ENCODE measurements at regions not wholly inside any gene's neighbourhood (a gene's known extent, or its start where the extent isn't known, plus 50 kb on each side); places are given as distances from the start of the nearest gene placed in this dataset.

- DNase-seq = no peak
- Histone ChIP-seq H3K4me3 (no peak overlapping the region), H3K4me1 (replicated peaks in 1 of 2) (no peaks in the 10 kb centered on the region), H3K27ac (no peak overlapping the region), H3K27me3 (no peaks in the 10 kb centered on the region), H3K9me3 (replicated peaks in 1 of 3) (no peaks in the 10 kb centered on the region), H3K36me3 (replicated peaks in 1 of 2) (no peaks in the 10 kb centered on the region)
- intact Hi-C loops (cut with DNase I) = no loop called here
- 70 to 81% (median 77%) methylated on average over 2 of the region's 2 CpGs for WGBS, 4 donors
- no peak for TF ChIP-seq POLR2A (IDR thresholded peaks at IDR 0.05)
- no peak for TF ChIP-seq CTCF (IDR thresholded peaks at IDR 0.05)
Observed at GRCh38 chr5:18850216-18850615, 1137.8 kb downstream of the CDH18 start.

- TF ChIP-seq POLR2A (IDR thresholded peaks at IDR 0.05) = no peak
- no peak for TF ChIP-seq CTCF (IDR thresholded peaks at IDR 0.05)
- no peak for DNase-seq
- WGBS, 4 donors = 74 to 83% (median 79%) methylated on average over 6 of the region's 6 CpGs
- Histone ChIP-seq H3K27ac (no peak overlapping the region), H3K9me3 (replicated peaks in 1 of 3) (peaks cover 0 to 7% (median 0%) of the 10 kb centered on the region in 3 donors), H3K36me3 (replicated peaks in 1 of 2) (no peaks in the 10 kb centered on the region), H3K4me3 (no peak overlapping the region), H3K4me1 (replicated peaks in 1 of 2) (no peaks in the 10 kb centered on the region), H3K27me3 (no peaks in the 10 kb centered on the region)
- intact Hi-C loops (cut with DNase I) = no loop called here
Observed at GRCh38 chr5:18872978-18873377, 1115.0 kb downstream of the CDH18 start.

GRCh38 chr5:18876565-18876964 is 1111.4 kb downstream of the CDH18 start:
- intact Hi-C loops (cut with DNase I) = no loop called here
- TF ChIP-seq CTCF (IDR thresholded peaks at IDR 0.05) (no peak), POLR2A (IDR thresholded peaks at IDR 0.05) (no peak)
- WGBS, 4 donors = 77 to 80% (median 79%) methylated on average over 1 of the region's 1 CpG

GRCh38 chr5:18881615-18882014 is 1106.4 kb downstream of the CDH18 start:
- 96 to 100% (median 98%) methylated on average over 1 of the region's 1 CpG for WGBS, 4 donors
- H3K27me3 ChIP-seq = no peaks in the 10 kb centered on the region
- intact Hi-C loops (cut with DNase I) = no loop called here

More at GRCh38 chr5:18876565-18876964, 1111.4 kb downstream of the CDH18 start:
- Histone ChIP-seq H3K9me3 (replicated peaks in 1 of 3) (peaks cover 0 to 3% (median 0%) of the 10 kb centered on the region in 3 donors), H3K4me1 (replicated peaks in 1 of 2) (no peaks in the 10 kb centered on the region), H3K27ac (no peak overlapping the region), H3K27me3 (no peaks in the 10 kb centered on the region), H3K4me3 (no peak overlapping the region), H3K36me3 (replicated peaks in 1 of 2) (no peaks in the 10 kb centered on the region)
- no peak for DNase-seq

More at GRCh38 chr5:18881615-18882014, 1106.4 kb downstream of the CDH18 start:
- H3K4me1 ChIP-seq (replicated peaks in 1 of 2) = no peaks in the 10 kb centered on the region
- H3K9me3 ChIP-seq (replicated peaks in 1 of 3) = no peaks in the 10 kb centered on the region
- no peak overlapping the region for H3K27ac ChIP-seq
- TF ChIP-seq CTCF (IDR thresholded peaks at IDR 0.05) (no peak), POLR2A (IDR thresholded peaks at IDR 0.05) (no peak)
- no peaks in the 10 kb centered on the region for H3K36me3 ChIP-seq (replicated peaks in 1 of 2)
- no peak overlapping the region for H3K4me3 ChIP-seq
- no peak for DNase-seq

Measured in adrenal gland (tissue), 9 donors.